ENCODE measurements at regions not wholly inside any gene's neighbourhood (a gene's known extent, or its start where the extent isn't known, plus 50 kb on each side); places are given as distances from the start of the nearest gene placed in this dataset.

- Mint-ChIP-seq H3K36me3 (ENCODE audit: low read depth) (no peaks in the 10 kb centered on the region), H3K27me3 (peaks cover 4% of the 10 kb centered on the region), H3K4me1 (ENCODE audit: low read depth) (no peaks in the 10 kb centered on the region), H3K9me3 (no peaks in the 10 kb centered on the region), H3K27ac (no peak overlapping the region), H3K4me3 (no peak overlapping the region)
- no peak for TF ChIP-seq CTCF (IDR thresholded peaks at IDR 0.05)
- Histone ChIP-seq H3K27me3 (ENCODE audit: control insufficient read depth in 1 of 2, insufficient read depth in 2 of 2, low read length in 2 of 2) (peaks cover 0 to 3% of the 10 kb centered on the region in 2 experiments), H3K4me3 (ENCODE audit: low read length) (no peak overlapping the region), H3K36me3 (ENCODE audit: insufficient read depth, low read length) (no peaks in the 10 kb centered on the region), H3K27ac (ENCODE audit: low read depth in 1 of 2, low read length in 2 of 2) (no peak overlapping the region), H3K9me3 (ENCODE audit: control insufficient read depth in 1 of 2, insufficient read depth in 1 of 2, low read length in 2 of 2) (no peaks in the 10 kb centered on the region), H3K4me1 (ENCODE audit: insufficient read depth, low read length) (no peaks in the 10 kb centered on the region)
- no peak for DNase-seq
- ATAC-seq (ENCODE audit: poor library complexity), result no peak
- POLR2A ChIA-PET, result no interaction called here
- intact Hi-C loops (cut with DNase I, micrococcal nuclease), result no loop called here
- CTCF ChIA-PET, result no interaction called here
These were observed 153.0 kb upstream of the RHOBTB1 start for GRCh38 chr10:61097026-61097425.

DNA sequence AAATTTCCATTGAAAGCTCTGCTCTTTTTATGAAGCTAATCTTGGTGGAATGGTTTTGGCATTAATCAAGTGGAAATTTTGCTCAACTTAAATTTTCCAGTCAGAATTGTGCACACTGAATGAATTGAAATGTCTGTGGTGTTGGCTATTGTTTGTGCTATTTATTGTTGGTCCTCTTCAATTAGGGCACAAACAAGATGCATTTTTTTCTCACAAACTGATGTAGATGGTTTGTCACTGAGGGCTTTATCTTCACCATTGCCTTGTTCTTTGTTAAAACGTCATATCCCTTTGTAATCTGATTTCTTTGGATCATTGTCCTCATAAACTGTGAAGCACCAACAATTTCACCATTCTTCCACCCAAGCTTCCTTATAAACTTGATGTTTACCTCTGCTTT, 152.1 kb upstream of the RHOBTB1 start:
- intact Hi-C loops (cut with DNase I, micrococcal nuclease), result no loop called here
- POLR2A ChIA-PET, result no interaction called here
- CTCF ChIA-PET, result no interaction called here

DNA sequence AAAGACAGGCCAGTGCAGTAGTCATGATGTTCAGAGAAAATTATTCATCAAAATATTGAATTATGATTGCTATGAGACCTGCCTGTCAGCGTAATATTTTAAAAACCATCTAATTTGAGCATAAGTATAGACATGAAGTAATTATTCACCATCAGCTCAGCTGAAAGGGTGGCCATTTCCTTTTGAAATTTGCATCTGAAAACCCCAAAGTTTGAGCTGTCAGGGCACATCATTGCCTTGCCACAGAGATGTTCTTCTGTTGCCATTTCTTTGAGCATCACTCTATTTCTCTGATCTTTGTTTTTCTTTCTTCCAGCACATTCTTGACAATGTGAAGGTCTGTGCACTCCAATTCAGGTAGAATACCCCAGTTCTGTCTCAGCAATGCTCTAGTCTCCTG, 147.5 kb upstream of the RHOBTB1 start:
- ATAC-seq (ENCODE audit: poor library complexity), result no peak
- Mint-ChIP-seq H3K36me3 (ENCODE audit: low read depth) (no peaks in the 10 kb centered on the region), H3K4me3 (no peak overlapping the region), H3K27ac (no peak overlapping the region), H3K9me3 (no peaks in the 10 kb centered on the region), H3K27me3 (no peaks in the 10 kb centered on the region), H3K4me1 (ENCODE audit: low read depth) (no peaks in the 10 kb centered on the region)
- DNase-seq, result no peak
- Histone ChIP-seq H3K27ac (ENCODE audit: low read depth in 1 of 2, low read length in 2 of 2) (no peak overlapping the region), H3K36me3 (ENCODE audit: insufficient read depth, low read length) (no peaks in the 10 kb centered on the region), H3K4me1 (ENCODE audit: insufficient read depth, low read length) (no peaks in the 10 kb centered on the region), H3K27me3 (ENCODE audit: control insufficient read depth in 1 of 2, insufficient read depth in 2 of 2, low read length in 2 of 2) (peaks cover 0 to 3% of the 10 kb centered on the region in 2 experiments), H3K4me3 (ENCODE audit: low read length) (no peak overlapping the region), H3K9me3 (ENCODE audit: control insufficient read depth in 1 of 2, insufficient read depth in 1 of 2, low read length in 2 of 2) (no peaks in the 10 kb centered on the region)
- no peak for TF ChIP-seq CTCF (IDR thresholded peaks at IDR 0.05)
- intact Hi-C loops (cut with DNase I, micrococcal nuclease), result no loop called here
- CTCF ChIA-PET, result no interaction called here
- POLR2A ChIA-PET, result no interaction called here

More for the DNA sequence above, 152.1 kb upstream of the RHOBTB1 start:
- H3K27me3 Mint-ChIP-seq, result no peaks in the 10 kb centered on the region
- H3K27ac Mint-ChIP-seq, result no peak overlapping the region
- no peak overlapping the region for H3K27ac ChIP-seq (ENCODE audit: low read depth in 1 of 2, low read length in 2 of 2)
- H3K4me3 ChIP-seq (ENCODE audit: low read length), result no peak overlapping the region
- no peaks in the 10 kb centered on the region for H3K36me3 ChIP-seq (ENCODE audit: insufficient read depth, low read length)
- no peaks in the 10 kb centered on the region for H3K4me1 Mint-ChIP-seq (ENCODE audit: low read depth)
- no peaks in the 10 kb centered on the region for H3K4me1 ChIP-seq (ENCODE audit: insufficient read depth, low read length)
- no peaks in the 10 kb centered on the region for H3K9me3 ChIP-seq (ENCODE audit: control insufficient read depth in 1 of 2, insufficient read depth in 1 of 2, low read length in 2 of 2)
- peaks cover 0 to 3% of the 10 kb centered on the region in 2 experiments for H3K27me3 ChIP-seq (ENCODE audit: control insufficient read depth in 1 of 2, insufficient read depth in 2 of 2, low read length in 2 of 2)
- no peaks in the 10 kb centered on the region for H3K36me3 Mint-ChIP-seq (ENCODE audit: low read depth)
- H3K9me3 Mint-ChIP-seq, result no peaks in the 10 kb centered on the region
- H3K4me3 Mint-ChIP-seq, result no peak overlapping the region
- DNase-seq (no peak), ATAC-seq (ENCODE audit: poor library complexity) (no peak)
- no peak for TF ChIP-seq CTCF (IDR thresholded peaks at IDR 0.05)

All from CD4-positive, alpha-beta T cell (primary cell).